GM12873 (cell line): ENCODE measurements at regions not wholly inside any gene's neighbourhood (a gene's known extent, or its start where the extent isn't known, plus 50 kb on each side); places are given as distances from the start of the nearest gene placed in this dataset.

ENCODE experiments used
- TF ChIP-seq, protein P1 (sequence below): IDR thresholded peaks from 2 replicates; pipeline ENCODE4 v1.5.1; 2012; ENCODE audit warnings: low read depth, mild to moderate bottlenecking, moderate library complexity, low read length, control low read depth; ENCODE audit not compliant: insufficient read depth; ENCODE audit errors: missing control alignments

DNA sequence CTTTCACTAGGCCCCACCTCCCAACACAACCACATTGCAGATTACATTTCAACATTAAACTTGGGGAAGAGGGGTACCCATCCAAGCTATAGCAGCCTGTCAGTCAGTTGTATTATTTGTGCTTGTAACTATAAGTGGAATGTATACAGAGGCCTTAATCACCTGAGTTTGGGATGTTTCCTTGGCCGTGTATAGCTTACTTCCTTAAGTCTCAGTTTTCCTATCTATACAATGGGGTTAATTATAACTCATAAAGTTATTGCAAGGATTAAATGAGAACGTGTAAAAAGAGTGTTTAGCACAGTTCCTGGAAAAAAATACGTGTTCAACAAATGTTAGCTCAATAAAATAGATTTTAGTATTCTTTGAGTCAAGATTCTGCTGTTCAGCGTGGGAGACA, 165.5 kb upstream of the FAM20A start:
- TF ChIP-seq, protein P1, sequence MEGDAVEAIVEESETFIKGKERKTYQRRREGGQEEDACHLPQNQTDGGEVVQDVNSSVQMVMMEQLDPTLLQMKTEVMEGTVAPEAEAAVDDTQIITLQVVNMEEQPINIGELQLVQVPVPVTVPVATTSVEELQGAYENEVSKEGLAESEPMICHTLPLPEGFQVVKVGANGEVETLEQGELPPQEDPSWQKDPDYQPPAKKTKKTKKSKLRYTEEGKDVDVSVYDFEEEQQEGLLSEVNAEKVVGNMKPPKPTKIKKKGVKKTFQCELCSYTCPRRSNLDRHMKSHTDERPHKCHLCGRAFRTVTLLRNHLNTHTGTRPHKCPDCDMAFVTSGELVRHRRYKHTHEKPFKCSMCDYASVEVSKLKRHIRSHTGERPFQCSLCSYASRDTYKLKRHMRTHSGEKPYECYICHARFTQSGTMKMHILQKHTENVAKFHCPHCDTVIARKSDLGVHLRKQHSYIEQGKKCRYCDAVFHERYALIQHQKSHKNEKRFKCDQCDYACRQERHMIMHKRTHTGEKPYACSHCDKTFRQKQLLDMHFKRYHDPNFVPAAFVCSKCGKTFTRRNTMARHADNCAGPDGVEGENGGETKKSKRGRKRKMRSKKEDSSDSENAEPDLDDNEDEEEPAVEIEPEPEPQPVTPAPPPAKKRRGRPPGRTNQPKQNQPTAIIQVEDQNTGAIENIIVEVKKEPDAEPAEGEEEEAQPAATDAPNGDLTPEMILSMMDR = no peak

DNA sequence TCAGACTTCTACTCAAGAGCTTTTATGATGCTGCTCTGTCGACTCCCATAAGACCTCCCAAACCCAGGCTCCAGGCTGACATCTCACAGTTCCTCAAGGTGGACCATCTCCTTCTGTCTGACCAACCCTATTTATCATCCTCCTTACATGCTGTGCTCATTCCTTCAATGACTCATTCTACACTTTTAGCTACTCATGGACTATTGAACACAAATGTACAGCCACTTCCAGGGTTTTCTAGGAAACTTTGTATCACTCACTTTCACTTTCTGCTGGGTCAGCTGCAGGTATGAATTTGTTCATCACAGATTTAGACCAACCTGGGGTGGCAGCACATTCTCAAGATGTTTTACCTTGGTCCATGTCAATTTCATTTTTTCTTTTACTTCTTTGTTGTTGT, 162.4 kb upstream of the FAM20A start:
- TF ChIP-seq, protein P1 = no peak

DNA sequence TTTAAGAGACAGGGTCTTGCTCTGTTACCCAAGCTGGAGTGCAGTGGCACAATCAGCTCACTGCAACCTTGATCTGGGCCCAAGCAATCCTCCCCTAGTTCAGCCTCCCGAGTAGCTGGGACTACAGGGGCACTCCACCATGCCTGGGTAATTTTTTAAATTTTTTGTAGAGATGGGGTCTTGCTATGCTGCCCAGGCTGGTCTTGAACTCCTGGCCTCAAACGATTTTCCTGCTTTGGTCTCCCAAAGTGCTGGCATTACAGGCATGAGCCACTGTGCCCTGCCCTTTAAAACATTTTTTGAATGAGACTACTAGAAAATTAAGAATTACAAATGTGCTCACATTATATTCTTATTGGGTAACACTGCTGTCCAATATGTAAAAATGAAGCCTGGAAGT, 161.7 kb upstream of the FAM20A start:
- TF ChIP-seq, protein P1 = no peak

DNA sequence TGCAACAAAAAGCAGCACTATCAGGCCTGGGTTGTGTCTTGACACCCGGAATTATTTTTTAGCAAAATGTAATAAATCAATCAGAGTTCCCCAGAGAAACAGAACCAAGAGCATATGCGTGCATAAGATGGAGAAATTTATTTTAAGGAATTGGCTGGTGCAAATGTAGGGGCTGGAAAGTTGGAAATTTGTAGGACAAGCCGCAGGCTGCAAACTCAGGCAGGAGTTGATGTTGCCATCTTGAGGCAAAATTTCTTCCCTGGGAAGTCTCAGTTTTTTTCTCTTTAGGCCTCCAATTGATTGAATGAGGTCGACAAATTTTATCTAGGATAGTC, 158.9 kb upstream of the FAM20A start:
- TF ChIP-seq, protein P1 = no peak

DNA sequence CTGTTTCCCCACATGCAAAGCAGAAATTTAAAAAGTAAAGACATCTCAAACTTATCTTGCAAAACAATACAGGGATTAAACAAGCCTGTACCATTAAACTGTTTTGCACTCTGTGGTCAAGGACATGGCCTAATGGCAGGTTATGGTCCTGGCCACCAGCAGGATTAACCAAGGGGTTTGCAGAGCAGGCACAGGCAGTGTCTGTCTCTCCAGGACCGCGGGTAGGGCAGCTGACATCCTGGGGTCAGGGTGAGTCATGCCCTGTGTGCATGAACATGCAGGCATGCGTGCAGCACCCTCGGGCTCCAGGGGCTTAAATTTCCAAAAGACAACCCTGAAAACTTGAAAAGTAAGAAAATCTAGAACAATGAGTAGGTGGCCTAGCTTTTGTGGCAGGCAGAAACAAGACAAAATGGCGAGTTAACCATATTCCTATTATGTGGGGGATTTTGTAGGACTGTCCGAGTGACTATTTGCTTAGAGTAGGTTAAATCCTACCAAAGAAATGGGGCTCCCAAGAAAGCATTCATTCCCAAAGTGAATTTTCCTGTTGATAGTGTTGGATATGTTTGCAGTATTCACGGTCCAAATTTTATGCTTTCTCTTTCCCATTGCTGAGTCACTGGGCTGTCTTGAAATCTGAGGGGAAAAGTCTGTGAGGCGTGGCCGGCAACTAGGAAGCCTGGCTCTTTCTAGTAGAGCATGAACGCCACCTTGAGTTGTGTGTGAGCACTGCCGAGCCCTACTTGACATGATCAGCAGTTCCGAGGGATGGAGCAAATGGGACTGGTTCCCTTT, 158.4 kb upstream of the FAM20A start:
- TF ChIP-seq, protein P1 = peak; percentile 90

DNA sequence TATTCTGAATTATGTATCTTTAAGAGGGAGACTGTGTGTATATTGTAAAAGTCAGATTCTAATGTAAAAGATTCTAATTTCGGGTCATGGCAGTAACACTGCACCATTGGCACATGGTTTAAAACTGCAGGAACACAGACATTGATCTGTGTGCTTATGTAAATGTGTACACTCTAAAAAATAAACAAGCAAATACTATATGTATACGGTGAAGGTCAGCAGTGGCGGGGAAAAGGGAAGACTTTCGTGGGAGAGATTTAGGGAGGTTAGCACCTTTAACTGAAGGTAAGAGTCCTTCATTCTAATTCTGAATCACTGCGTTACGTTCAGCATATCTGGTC, 157.8 kb upstream of the FAM20A start:
- TF ChIP-seq, protein P1 = no peak

DNA sequence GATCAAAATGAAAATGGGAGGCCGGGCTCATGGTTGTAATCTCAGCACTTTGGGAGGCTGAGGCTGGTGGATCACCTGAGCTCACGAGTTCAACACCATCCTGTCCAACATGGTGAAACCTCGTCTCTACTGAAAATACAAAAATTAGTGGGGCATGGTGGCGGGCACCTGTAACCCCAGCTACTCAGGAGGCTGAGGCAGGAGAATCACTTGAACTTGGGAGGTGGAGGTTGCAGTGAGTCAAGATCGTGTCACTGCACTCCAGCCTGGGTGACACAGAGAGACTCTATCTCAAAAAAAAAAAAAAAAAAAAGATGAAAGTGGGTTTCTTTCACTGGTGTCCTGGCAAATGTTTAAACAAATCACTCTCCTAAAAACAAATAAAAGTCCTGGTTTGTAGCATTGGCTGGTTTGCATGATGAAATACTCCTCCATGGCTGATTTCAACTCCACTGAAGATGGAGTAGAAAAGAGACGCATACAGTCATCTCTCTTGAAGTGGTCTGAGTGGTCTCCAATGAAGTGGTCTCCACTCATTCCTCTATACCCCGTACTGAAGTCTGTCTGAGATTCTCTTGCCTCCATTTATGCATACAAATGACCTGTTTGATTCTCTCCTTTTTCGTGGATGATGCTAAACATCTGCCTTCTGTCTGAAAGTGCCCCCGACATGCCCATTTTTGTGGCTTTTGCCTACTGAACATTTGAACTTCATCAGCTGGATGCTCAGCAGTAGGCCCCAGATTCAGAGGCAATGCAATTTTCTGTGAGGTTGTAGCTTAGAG, 153.0 kb upstream of the FAM20A start:
- TF ChIP-seq, protein P1 = no peak
